SK-N-SH treated with all-trans-retinoic acid at 6 μM for 48 hours (cell line): ENCODE measurements at regions not wholly inside any gene's neighbourhood (a gene's known extent, or its start where the extent isn't known, plus 50 kb on each side); places are given as distances from the start of the nearest gene placed in this dataset.

Experiments
- ATAC-seq: fragments of 200-7000 bp; cut with Tn5 transposase; 3 replicates; pipeline ENCODE4 v1.9.1; 2020; ENCODE audit warnings: mild to moderate bottlenecking, moderate library complexity
- ARNTL ChIP-seq: fragments of 450-650 bp; formaldehyde crosslinking; IDR thresholded peaks from 2 replicates; pipeline ENCODE4 v1.5.0; 2020; ENCODE audit warnings: low read depth, mild to moderate bottlenecking, moderate library complexity, borderline replicate concordance
- CREB5 ChIP-seq: fragments of 250-450 bp; sonication (Bioruptor Pico); IDR thresholded peaks from 2 replicates; pipeline ENCODE4 v1.5.1; 2020; ENCODE audit warnings: low read depth, mild to moderate bottlenecking, moderate library complexity
- CSDC2 ChIP-seq: fragments of 250-450 bp; sonication (Bioruptor Pico); IDR thresholded peaks from 2 replicates; pipeline ENCODE4 v1.5.0; 2020; ENCODE audit warnings: mild to moderate bottlenecking, moderate library complexity
- CSRNP3 ChIP-seq: fragments of 250-450 bp; sonication (Bioruptor Pico); IDR thresholded peaks from 2 replicates; pipeline ENCODE4 v1.5.1; 2021; ENCODE audit warnings: mild to moderate bottlenecking, moderate library complexity
- ESRRG ChIP-seq: fragments of 250-450 bp; sonication (Bioruptor Pico); IDR thresholded peaks from 2 replicates; pipeline ENCODE4 v1.6.1; 2021; ENCODE audit warnings: mild to moderate bottlenecking
- GLIS3 ChIP-seq: fragments of 250-450 bp; sonication (Bioruptor Pico); IDR thresholded peaks from 2 replicates; pipeline ENCODE4 v1.5.0; 2020; ENCODE audit warnings: mild to moderate bottlenecking, moderate library complexity
- ISL1 ChIP-seq: fragments of 250-450 bp; sonication (Bioruptor Pico); IDR thresholded peaks from 2 replicates; pipeline ENCODE4 v2.1.2; 2022; ENCODE audit warnings: mild to moderate bottlenecking, moderate library complexity
- OSR1 ChIP-seq: fragments of 250-450 bp; sonication (Bioruptor Pico); IDR thresholded peaks from 2 replicates; pipeline ENCODE4 v1.8.0; 2022; ENCODE audit warnings: moderate library complexity, mild to moderate bottlenecking, inconsistent platforms
- PPARA ChIP-seq: fragments of 250-450 bp; sonication (Bioruptor Pico); IDR thresholded peaks from 2 replicates; pipeline ENCODE4 v1.5.0; 2020; ENCODE audit warnings: mild to moderate bottlenecking, borderline replicate concordance
- RARB ChIP-seq: fragments of 250-450 bp; sonication (Bioruptor Pico); IDR thresholded peaks from 2 replicates; pipeline ENCODE4 v1.8.0; 2021; ENCODE audit warnings: mild to moderate bottlenecking, moderate library complexity
- SNAI2 ChIP-seq: fragments of 250-450 bp; sonication (Bioruptor Pico); IDR thresholded peaks from 2 replicates; pipeline ENCODE4 v1.5.0; 2020; ENCODE audit warnings: mild to moderate bottlenecking, moderate library complexity
- TCF4 ChIP-seq: fragments of 250-450 bp; sonication (Bioruptor Pico); IDR thresholded peaks from 2 replicates; pipeline ENCODE4 v1.8.0; 2021; ENCODE audit warnings: mild to moderate bottlenecking, moderate library complexity, borderline replicate concordance
- TSHZ2 ChIP-seq: fragments of 250-450 bp; sonication (Bioruptor Pico); IDR thresholded peaks from 2 replicates; pipeline ENCODE4 v1.5.0; 2020; ENCODE audit warnings: mild to moderate bottlenecking, moderate library complexity
- ZC3H10 ChIP-seq: fragments of 250-450 bp; sonication (Bioruptor Pico); IDR thresholded peaks from 2 replicates; pipeline ENCODE4 v1.5.1; 2021; ENCODE audit warnings: mild to moderate bottlenecking, moderate library complexity
- ZFP3 ChIP-seq: fragments of 250-450 bp; sonication (Bioruptor Pico); IDR thresholded peaks from 2 replicates; pipeline ENCODE4 v1.5.0; 2020; ENCODE audit warnings: mild to moderate bottlenecking, moderate library complexity
- ZFP30 ChIP-seq: fragments of 450-650 bp; formaldehyde crosslinking; IDR thresholded peaks from 2 replicates; pipeline ENCODE4 v1.5.0; 2022; ENCODE audit warnings: mild to moderate bottlenecking, moderate library complexity
- ZNF565 ChIP-seq: fragments of 450-650 bp; formaldehyde crosslinking; conservative IDR thresholded peaks from 2 replicates; pipeline ENCODE4 v1.5.0; 2020; ENCODE audit warnings: low read depth, mild to moderate bottlenecking, moderate library complexity
- ZNF70 ChIP-seq: fragments of 450-650 bp; formaldehyde crosslinking; IDR thresholded peaks from 2 replicates; pipeline ENCODE4 v1.5.0; 2020; ENCODE audit warnings: mild to moderate bottlenecking, moderate library complexity
- ZNF8 ChIP-seq: fragments of 450-650 bp; formaldehyde crosslinking; IDR thresholded peaks from 2 replicates; pipeline ENCODE4 v1.5.0; 2020; ENCODE audit warnings: mild to moderate bottlenecking, moderate library complexity
- TF ChIP-seq, protein P1 (sequence below): fragments of 250-450 bp; sonication (Bioruptor Pico); IDR thresholded peaks from 2 replicates; pipeline ENCODE4 v1.8.0; 2021; ENCODE audit warnings: low read depth, mild to moderate bottlenecking, moderate library complexity, borderline replicate concordance
- TF ChIP-seq, protein P2 (sequence below): fragments of 250-450 bp; sonication (Bioruptor Pico); IDR thresholded peaks from 2 replicates; pipeline ENCODE4 v1.8.0; 2020; ENCODE audit warnings: mild to moderate bottlenecking, moderate library complexity, borderline replicate concordance

DNA sequence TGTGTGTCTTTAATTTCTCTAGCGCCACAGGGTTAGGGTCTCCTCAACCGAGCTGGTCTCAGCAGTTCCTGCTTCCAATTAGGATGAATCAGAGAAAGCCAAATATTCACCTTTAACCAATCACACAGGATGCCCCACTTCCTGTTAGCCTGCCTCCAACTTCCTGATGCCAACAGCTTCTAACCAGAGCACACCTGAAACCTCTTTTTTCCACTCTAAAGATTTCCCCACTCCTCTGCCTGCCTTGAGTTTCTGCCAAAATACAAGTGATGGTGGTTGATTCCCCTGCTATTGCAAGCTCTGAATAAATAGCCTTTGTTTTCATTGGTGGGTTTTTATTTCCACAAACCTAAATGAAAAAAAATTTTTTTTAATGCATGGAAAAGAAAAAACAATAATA, 144.7 kb upstream of the UST start:
- ATAC-seq, result no peak
- no peak for TF ChIP-seq TCF4 (CRISPR knock-in tag)
- TF ChIP-seq ZNF70, result no peak
- no peak for TF ChIP-seq ISL1 (CRISPR knock-in tag)
- no peak for TF ChIP-seq ZFP30 (CRISPR knock-in tag)
- TF ChIP-seq ZNF565 (CRISPR knock-in tag), result no peak
- TF ChIP-seq SNAI2 (CRISPR knock-in tag), result no peak
- TF ChIP-seq ESRRG (CRISPR knock-in tag), result no peak
- no peak for TF ChIP-seq CSRNP3 (CRISPR knock-in tag)
- TF ChIP-seq TSHZ2 (CRISPR knock-in tag), result no peak
- no peak for TF ChIP-seq CSDC2 (CRISPR knock-in tag)
- TF ChIP-seq CREB5 (CRISPR knock-in tag), result no peak
- TF ChIP-seq ARNTL, result no peak
- TF ChIP-seq RARB (CRISPR knock-in tag), result no peak
- TF ChIP-seq ZFP3 (CRISPR knock-in tag), result no peak
- TF ChIP-seq, protein P1, sequence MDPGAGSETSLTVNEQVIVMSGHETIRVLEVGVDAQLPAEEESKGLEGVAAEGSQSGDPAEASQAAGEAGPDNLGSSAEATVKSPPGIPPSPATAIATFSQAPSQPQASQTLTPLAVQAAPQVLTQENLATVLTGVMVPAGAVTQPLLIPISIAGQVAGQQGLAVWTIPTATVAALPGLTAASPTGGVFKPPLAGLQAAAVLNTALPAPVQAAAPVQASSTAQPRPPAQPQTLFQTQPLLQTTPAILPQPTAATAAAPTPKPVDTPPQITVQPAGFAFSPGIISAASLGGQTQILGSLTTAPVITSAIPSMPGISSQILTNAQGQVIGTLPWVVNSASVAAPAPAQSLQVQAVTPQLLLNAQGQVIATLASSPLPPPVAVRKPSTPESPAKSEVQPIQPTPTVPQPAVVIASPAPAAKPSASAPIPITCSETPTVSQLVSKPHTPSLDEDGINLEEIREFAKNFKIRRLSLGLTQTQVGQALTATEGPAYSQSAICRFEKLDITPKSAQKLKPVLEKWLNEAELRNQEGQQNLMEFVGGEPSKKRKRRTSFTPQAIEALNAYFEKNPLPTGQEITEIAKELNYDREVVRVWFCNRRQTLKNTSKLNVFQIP (CRISPR knock-in tag), result no peak
- no peak for TF ChIP-seq OSR1 (CRISPR knock-in tag)
- TF ChIP-seq, protein P2, sequence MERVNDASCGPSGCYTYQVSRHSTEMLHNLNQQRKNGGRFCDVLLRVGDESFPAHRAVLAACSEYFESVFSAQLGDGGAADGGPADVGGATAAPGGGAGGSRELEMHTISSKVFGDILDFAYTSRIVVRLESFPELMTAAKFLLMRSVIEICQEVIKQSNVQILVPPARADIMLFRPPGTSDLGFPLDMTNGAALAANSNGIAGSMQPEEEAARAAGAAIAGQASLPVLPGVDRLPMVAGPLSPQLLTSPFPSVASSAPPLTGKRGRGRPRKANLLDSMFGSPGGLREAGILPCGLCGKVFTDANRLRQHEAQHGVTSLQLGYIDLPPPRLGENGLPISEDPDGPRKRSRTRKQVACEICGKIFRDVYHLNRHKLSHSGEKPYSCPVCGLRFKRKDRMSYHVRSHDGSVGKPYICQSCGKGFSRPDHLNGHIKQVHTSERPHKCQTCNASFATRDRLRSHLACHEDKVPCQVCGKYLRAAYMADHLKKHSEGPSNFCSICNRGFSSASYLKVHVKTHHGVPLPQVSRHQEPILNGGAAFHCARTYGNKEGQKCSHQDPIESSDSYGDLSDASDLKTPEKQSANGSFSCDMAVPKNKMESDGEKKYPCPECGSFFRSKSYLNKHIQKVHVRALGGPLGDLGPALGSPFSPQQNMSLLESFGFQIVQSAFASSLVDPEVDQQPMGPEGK (CRISPR knock-in tag), result no peak
- no peak for TF ChIP-seq ZNF8
- TF ChIP-seq ZC3H10 (CRISPR knock-in tag), result no peak
- TF ChIP-seq GLIS3 (CRISPR knock-in tag), result no peak
- TF ChIP-seq, all 23 proteins: peak for 0

- ATAC-seq, result peak; percentile 69
- TF ChIP-seq GLIS3 (CRISPR knock-in tag) (no peak), SNAI2 (CRISPR knock-in tag) (no peak), ZNF70 (no peak), ARNTL (no peak), RARB (CRISPR knock-in tag) (no peak), CREB5 (CRISPR knock-in tag) (no peak), PPARA (no peak), ZNF565 (CRISPR knock-in tag) (no peak), ZC3H10 (CRISPR knock-in tag) (no peak), CSRNP3 (CRISPR knock-in tag) (no peak), ESRRG (CRISPR knock-in tag) (no peak), ZNF8 (no peak)
- TF ChIP-seq, protein P1 (CRISPR knock-in tag), result no peak
- TF ChIP-seq, protein P2 (CRISPR knock-in tag), result no peak
Observed at GRCh38 chr6:148608199-148608951, 138.5 kb upstream of the UST start.
